T-helper 1 cell (primary cell): ENCODE measurements at regions not wholly inside any gene's neighbourhood (a gene's known extent, or its start where the extent isn't known, plus 50 kb on each side); places are given as distances from the start of the nearest gene placed in this dataset.
"Not testable (repeated sequence)": the region's sequence is repeated elsewhere in the genome, so short reads cannot be mapped to it uniquely, and the experiment has no call there.

Source experiments
- DNase-seq, 5 donors: peaks; one replicate each; pipeline ENCODE4 v3.0.0-alpha.2; 2012 to 2020

DNA sequence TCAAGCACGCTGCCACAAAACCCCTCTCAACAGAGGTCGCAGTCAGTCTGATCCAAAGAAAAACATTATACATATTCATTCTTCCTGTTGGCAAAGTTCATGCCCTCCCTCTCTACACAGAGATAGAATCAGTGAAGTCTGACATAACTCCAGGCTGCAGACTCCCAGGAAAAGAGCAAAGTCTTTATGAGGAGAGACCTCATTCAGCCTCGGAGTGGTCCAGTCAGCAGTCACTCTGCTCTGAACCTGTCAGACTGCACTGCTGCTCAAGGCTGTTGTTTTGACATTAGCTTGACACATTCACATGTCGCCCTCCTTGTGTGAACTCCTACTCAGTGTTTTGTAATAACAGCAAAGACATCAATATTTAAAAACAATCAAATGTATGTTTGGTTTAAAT lies 241.2 kb upstream of the G2E3 start:
- DNase-seq = no peak

GRCh38 chr14:30322819-30323218 lies 236.1 kb upstream of the G2E3 start:
- no peak for DNase-seq

DNA sequence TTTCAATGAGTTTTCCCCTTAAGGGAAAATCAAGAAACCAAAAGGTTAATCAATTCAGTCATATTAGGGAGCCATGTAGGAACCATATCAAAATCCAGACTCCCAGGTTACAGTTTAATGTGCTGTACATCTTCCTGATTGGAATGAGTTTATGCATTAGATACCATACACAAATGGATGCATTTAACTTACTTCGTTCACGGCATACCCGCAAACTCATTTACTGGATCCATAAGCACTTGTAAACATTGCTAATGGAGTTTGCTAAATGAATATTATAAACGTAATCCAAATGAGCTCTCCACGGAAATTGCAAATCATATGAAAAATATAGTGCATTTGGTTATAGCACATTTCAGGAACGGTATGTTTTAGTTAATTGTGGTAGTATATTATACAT lies 228.9 kb upstream of the G2E3 start:
- DNase-seq = no peak

DNA sequence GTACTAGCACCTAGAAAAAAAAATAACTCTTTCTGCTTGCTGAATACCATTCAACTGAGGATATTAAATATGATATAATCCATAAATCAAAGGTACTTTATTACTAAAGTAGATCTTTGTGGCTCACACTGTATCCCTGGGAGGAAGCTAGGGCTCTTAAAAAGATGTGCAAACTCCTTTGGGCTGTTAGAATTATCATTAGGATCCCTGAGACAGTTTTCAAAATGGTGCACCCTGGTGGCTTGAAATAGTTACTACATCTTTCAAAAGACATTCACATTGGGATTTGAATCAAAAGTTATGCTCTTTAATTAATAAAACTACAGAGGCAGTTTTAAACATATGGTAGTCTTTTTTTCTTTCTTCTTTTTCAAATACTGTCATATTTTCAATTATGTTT lies 228.5 kb upstream of the G2E3 start:
- DNase-seq = no peak

DNA sequence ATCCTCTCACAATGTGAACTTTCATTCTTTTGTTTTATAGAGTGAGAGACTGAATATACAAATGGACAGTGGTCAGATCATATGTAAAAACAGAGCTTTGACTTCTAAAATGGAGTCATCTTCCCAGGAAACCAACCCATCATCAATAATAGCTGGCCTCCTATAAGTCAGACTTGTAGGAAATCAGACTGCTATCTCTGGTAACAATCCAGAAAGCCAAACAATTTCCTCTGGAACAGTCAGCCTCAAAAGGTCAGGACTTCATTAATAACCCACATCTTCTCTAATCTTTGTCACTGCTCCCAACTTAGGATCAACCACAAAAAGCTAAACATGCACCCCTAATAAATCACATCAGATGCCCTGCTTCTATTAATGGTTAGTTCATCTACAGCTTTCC lies 227.9 kb upstream of the G2E3 start:
- DNase-seq = no peak

DNA sequence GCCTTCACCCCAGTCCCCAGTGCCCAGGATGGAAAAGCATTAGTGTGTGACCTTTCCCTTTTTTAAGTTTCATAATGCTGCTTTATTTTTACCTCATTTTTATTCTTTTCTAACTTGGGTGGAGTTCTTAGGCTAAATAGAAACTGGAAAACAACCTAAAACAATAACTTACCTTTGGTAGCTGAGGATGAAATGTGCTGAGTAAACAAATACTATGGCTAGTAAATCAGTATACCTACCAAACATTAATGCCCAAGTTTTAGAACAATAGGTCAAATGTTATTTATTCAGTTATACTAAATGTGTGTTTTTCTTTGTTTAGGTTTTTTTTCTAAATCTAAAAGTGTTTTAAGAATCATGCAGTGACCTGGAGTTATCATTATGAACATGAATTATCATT lies 226.6 kb upstream of the G2E3 start:
- no peak for DNase-seq

DNA sequence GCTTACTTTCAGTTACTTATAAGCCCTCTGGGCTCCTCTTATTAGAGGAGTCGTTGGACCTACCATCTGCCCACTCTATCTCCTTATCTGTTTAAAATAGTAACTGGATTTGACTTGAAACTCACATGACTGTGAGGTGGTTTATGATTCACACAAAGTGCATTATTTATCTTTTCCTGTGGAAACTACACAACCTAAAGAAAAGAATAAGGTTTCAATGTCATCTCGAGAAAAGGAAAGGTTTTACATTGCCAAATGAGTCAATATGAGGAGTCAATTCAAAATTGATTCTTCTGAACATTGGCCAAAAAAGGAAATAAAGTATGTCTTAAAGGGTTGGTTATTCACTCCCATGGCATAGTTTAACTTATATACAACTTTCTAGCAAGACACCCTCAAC lies 225.0 kb upstream of the G2E3 start:
- DNase-seq = peak in 1 of 5 donors; percentile 33

DNA sequence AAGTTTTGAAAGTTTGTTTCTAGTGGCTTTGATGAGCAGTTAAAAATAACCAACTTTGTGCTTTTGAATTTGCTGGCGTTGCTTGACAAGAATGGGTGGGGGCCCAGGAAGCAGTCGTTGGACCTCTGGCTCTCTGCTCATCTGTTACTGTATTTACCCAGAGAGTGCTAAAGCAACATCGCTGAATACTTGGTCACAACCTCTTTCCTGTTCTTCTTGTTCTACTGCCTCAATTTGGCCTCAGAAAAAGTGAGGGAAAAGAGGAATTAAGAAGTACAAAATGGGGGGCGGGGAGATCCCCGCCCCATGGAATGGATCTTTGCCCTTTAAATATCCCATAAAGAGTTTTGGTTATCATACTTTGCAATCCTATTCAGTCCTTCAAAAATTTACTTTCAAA lies 221.5 kb upstream of the G2E3 start:
- no peak for DNase-seq

DNA sequence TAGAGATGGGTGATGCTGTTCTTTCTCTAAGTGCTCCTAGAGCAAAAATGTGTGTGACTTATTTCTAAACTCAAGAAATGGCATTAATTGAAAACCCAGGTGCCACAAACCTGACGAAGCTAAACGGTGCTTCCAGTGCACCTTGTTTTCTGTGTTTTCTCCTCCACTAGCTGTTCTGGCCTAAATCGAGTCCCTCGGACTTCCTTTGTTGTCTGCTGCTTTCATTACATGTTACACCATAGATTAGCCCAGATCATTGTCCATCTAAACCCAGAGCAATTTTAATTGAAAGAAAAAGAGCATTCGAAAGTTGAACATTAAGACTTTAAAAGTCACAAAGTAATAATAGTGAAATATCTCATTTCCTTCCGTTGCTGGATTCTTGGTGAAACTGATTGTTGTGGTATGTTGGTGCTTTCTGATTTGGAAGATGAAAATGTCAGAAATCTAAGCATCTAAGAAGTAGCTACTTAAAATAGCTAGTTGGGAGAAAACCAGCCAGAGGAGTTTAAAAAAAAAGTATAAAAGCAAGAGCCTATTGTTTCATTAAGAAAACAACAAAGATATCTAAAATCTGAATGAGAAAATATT lies 219.6 kb upstream of the G2E3 start:
- peak in 1 of 5 donors; percentile 19 for DNase-seq

- no peak for DNase-seq
Measured at GRCh38 chr14:30340495-30340894, 218.5 kb upstream of the G2E3 start.

GRCh38 chr14:30345511-30345910 lies 213.4 kb upstream of the G2E3 start:
- DNase-seq = no peak

DNA sequence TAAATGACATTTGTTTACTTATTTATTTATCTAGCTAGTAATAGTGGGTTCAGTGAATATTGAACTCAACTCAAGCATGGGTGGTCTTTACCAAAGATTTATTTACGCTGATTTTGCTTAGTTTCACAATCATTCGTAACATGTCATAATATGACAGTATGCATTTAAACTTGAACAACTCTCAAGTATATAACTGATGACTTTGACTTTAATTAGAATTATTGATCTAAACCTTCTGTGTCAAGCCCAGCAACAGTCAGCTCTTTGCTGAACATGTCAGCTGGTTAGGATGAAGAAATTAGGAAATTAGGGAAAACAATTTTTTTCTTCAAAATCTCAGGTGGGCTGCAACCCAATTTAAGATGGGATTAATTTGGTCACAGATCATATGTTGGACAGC lies 210.5 kb upstream of the G2E3 start:
- DNase-seq = no peak

DNA sequence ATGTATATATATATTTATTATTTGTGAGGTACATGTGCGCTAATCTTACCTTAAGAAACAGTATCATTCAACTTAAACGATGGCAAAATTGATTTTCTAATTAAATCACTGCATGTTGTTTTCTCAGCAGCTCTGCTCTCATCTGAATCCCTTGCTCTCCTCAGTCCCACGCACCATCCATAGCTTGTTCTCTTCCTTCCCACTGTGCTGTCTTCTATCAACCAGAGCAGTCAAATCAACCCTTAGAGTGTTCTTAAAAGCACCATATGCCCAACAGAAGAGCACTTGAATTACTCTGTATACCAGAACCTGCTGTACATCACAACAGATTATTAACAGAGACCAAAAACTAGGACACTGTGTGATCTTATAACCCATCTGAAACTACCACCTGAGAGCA lies 209.4 kb upstream of the G2E3 start:
- no peak for DNase-seq

- no peak for DNase-seq
Measured at GRCh38 chr14:30354439-30354838, 204.5 kb upstream of the G2E3 start.

GRCh38 chr14:30355431-30355913 lies 203.5 kb upstream of the G2E3 start:
- DNase-seq = peak in 1 of 5 donors; percentile 18

- no peak for DNase-seq
Measured at GRCh38 chr14:30356438-30357202, 202.3 kb upstream of the G2E3 start.

- no peak for DNase-seq
Measured at GRCh38 chr14:30357791-30358190, 201.2 kb upstream of the G2E3 start.

DNA sequence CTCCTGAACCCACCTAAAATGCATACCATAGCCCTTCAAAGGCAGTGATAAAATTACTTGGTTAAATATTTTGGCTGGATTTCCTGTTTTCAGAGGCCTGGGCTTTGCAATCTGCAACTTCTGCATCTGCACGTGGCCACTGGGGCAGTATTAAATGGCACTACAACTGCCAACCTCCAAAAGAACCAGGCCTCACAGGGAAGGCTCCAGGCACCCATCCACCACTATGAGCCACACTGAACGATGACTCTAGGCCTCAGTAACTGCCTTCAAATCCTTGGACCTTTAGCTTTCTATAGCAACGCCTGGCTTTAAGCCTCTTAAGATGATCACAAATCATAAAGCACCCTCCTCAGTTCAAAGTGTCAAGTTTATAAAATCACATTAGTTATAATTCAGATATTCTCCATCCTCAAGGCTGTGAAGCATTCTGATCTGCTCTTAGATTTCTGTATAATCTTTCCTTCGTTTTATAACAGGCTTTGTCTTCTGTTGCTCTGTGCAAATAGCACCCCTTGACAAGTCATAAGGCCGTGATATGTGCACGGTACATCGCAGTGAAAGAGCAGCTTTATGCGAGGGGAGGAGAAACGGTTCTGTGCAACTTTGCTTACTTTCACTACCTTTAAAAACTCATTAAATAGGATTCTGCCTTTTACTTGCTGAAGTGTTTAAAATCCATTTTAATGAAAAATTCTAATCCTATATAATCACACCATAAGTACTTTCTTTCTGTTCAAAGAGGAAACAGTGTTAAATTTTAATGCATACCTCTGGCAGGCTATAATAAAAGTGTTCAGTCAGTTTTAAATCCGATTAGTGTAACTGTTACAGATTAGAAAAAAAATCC lies 196.4 kb upstream of the G2E3 start:
- DNase-seq = no peak

- not testable (repeated sequence) for DNase-seq
Measured at GRCh38 chr14:30363219-30363880, 195.6 kb upstream of the G2E3 start.

DNA sequence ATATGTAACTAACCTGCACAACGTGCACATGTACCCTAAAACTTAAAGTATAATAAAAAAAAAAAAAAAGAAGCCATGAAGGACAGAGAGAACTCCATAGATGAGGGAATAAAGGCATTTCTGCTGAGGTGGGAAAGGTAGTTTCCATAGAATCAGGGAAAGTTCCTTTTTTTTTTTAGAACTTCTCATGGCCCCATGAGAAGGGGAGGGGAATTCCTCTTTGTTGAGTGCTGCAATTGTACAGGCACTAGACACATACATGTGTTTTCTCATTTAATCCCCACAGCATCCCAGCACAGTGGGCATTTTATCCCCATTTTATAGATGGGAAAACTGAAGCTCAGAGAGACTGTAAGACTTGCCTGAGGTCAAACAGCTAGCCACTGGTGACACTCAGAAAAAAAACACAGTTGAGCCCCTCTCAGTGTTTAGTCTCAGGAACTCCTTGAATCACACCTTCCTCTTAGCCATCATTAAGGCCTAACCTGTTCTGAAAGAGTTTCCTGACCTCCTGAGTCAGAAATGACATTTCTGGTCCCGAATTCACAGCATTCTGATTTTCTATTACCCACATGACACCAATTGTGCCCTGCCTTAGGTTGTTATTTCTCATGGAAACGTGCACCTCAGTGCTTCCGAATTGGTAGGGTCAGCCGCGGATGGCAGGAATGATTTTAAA lies 189.3 kb upstream of the G2E3 start:
- DNase-seq = no peak

GRCh38 chr14:30373053-30373452 lies 185.9 kb upstream of the G2E3 start:
- no peak for DNase-seq

GRCh38 chr14:30373526-30373925 lies 185.4 kb upstream of the G2E3 start:
- DNase-seq = no peak
